Fibroblast of mammary gland (primary cell): ENCODE measurements at regions not wholly inside any gene's neighbourhood (a gene's known extent, or its start where the extent isn't known, plus 50 kb on each side); places are given as distances from the start of the nearest gene placed in this dataset.

Experiments
- DNase-seq: peaks from one replicate; pipeline ENCODE4 v3.0.0-alpha.2; 2010; ENCODE audit warnings: low read depth
- H3K4me3 ChIP-seq: 2 replicates; pipeline ENCODE4 v1.5.1; 2011; ENCODE audit warnings: low read depth, mild to moderate bottlenecking, low read length, moderate library complexity; ENCODE audit not compliant: control insufficient read depth
- CTCF ChIP-seq: conservative IDR thresholded peaks from 2 replicates; pipeline ENCODE4 v1.5.1; 2011; ENCODE audit warnings: low read depth, low read length, inconsistent platforms; ENCODE audit not compliant: control insufficient read depth, insufficient read depth

- DNase-seq = no peak
- no peak overlapping the region for H3K4me3 ChIP-seq
- no peak for TF ChIP-seq CTCF
Measured at GRCh38 chr9:710951-711745, 130.3 kb upstream of the DMRT1 start.

DNA sequence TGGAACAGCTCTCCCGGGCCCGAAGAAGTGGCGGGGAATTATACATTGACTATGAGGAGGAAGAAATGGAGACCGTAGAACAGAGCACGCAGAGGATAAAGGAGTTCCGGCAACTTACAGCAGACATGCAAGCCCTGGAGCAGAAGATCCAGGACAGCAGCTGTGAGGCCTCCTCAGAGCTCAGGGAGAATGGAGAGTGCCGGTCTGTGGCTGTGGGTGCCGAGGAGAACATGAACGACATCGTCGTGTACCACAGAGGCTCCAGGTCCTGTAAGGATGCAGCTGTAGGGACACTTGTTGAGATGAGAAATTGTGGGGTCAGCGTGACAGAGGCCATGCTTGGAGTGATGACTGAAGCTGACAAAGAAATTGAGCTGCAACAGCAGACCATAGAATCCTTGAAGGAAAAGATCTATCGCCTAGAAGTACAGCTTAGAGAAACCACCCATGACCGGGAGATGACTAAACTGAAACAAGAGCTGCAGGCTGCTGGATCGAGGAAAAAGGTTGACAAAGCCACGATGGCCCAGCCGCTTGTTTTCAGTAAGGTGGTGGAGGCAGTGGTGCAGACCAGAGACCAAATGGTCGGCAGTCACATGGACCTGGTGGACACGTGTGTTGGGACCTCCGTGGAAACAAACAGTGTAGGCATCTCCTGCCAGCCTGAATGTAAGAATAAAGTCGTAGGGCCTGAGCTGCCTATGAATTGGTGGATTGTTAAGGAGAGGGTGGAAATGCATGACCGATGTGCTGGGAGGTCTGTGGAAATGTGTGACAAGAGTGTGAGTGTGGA, 129.5 kb upstream of the DMRT1 start:
- H3K4me3 ChIP-seq = no peak overlapping the region
- no peak for TF ChIP-seq CTCF
- no peak for DNase-seq

- no peak for TF ChIP-seq CTCF
Measured at GRCh38 chr9:712643-713042, 128.9 kb upstream of the DMRT1 start.

DNA sequence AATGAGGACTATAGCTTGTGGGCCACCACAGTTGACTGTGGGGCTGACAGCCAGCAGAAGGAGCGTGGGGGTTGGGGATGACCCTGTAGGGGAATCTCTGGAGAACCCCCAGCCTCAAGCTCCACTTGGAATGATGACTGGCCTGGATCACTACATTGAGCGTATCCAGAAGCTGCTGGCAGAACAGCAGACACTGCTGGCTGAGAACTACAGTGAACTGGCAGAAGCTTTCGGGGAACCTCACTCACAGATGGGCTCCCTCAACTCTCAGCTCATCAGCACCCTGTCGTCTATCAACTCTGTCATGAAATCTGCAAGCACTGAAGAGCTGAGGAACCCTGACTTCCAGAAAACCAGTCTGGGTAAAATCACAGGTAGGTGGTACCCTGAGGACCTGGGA, 128.4 kb upstream of the DMRT1 start:
- no peak for DNase-seq
- TF ChIP-seq CTCF = no peak
- no peak overlapping the region for H3K4me3 ChIP-seq

More at GRCh38 chr9:712643-713042, 128.9 kb upstream of the DMRT1 start:
- H3K4me3 ChIP-seq = no peak overlapping the region
- no peak for DNase-seq

DNA sequence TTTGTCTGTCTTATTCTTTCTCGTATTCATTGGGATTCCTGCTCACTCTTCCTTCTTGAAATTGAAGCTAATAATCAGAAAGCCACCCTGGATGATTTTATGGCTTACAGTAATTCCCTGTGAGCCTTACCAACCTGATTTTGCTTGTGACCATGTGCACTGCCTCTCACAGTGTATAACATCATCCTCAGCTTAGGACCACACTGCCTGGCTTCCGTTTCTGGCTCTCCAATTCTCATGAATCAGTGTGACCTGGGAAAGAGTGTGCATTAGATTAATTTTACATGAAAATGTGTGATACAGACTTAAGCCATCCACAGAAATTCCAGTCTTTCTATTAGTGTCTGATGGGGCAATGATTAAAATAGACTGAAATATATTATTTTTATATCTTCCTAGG, 126.8 kb upstream of the DMRT1 start:
- DNase-seq = peak; percentile 19
- no peak for TF ChIP-seq CTCF
- no peak overlapping the region for H3K4me3 ChIP-seq

DNA sequence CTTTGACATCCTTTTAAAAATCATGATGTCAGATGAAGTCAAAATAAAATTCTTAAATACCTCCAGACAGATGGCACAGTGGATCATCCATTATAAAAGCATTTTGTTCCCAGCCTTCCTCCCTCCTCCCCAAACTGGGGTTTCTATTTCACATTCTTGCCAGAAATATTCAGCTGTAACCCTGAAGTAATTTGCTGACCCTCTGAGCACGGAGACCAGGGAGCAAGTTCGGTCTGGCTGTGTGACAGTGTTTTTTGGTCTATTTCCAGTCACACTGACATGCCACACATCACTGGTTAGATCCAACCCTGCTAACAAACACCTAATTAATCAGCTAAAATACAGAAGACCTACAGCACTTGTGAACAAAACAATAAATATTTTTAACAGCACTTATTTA, 126.2 kb upstream of the DMRT1 start:
- DNase-seq = peak; percentile 19
- H3K4me3 ChIP-seq = no peak overlapping the region
- TF ChIP-seq CTCF = no peak
